Endodermal cell (in vitro differentiated cells): ENCODE measurements at regions not wholly inside any gene's neighbourhood (a gene's known extent, or its start where the extent isn't known, plus 50 kb on each side); places are given as distances from the start of the nearest gene placed in this dataset.

ENCODE experiments used
- DNase-seq: peaks from one replicate; pipeline ENCODE4 v3.0.0-alpha.2; 2017
- H3K27ac ChIP-seq: 2 replicates; pipeline ENCODE4 v1.5.1; 2013; ENCODE audit warnings: mild to moderate bottlenecking, low read depth, low read length, moderate library complexity
- H3K27me3 ChIP-seq: 2 replicates; pipeline ENCODE4 v1.6.1; 2013; ENCODE audit warnings: mild to moderate bottlenecking, low read length, moderate library complexity; ENCODE audit not compliant: insufficient read depth, control insufficient read depth, poor library complexity, severe bottlenecking
- H3K36me3 ChIP-seq: 2 replicates; pipeline ENCODE4 v1.7.0; 2013; ENCODE audit warnings: mild to moderate bottlenecking, low read length, moderate library complexity; ENCODE audit not compliant: control insufficient read depth, insufficient read depth
- H3K4me1 ChIP-seq: one replicate; pipeline ENCODE4 v1.7.0; 2013; ENCODE audit warnings: low read length; ENCODE audit not compliant: control insufficient read depth, insufficient read depth
- H3K4me3 ChIP-seq: 2 replicates; pipeline ENCODE4 v1.5.1; 2013; ENCODE audit warnings: mild to moderate bottlenecking, low read length, moderate library complexity
- H3K9ac ChIP-seq: 2 replicates; pipeline ENCODE4 v1.6.1; 2013; ENCODE audit warnings: mild to moderate bottlenecking, low read length, moderate library complexity; ENCODE audit not compliant: poor library complexity, severe bottlenecking; ENCODE audit errors: extremely low read depth
- H3K9me3 ChIP-seq: 2 replicates; pipeline ENCODE4 v1.6.1; 2013; ENCODE audit warnings: mild to moderate bottlenecking, low read length, moderate library complexity; ENCODE audit not compliant: control insufficient read depth
- H3K27ac Mint-ChIP-seq: 2 replicates; pipeline ENCODE4 v1.8.0; 2020; ENCODE audit warnings: mixed read lengths
- H3K27me3 Mint-ChIP-seq: 2 replicates; pipeline ENCODE4 v1.8.0; 2021; ENCODE audit warnings: mild to moderate bottlenecking, mixed read lengths; ENCODE audit not compliant: insufficient read depth
- H3K36me3 Mint-ChIP-seq: 2 replicates; pipeline ENCODE4 v1.8.0; 2020; ENCODE audit warnings: low read depth, mixed read lengths
- H3K4me1 Mint-ChIP-seq: 2 replicates; pipeline ENCODE4 v1.8.0; 2020; ENCODE audit warnings: mixed read lengths
- H3K4me3 Mint-ChIP-seq: 2 replicates; pipeline ENCODE4 v1.8.0; 2020; ENCODE audit warnings: mild to moderate bottlenecking, moderate library complexity, mixed read lengths
- H3K9me3 Mint-ChIP-seq: 2 replicates; pipeline ENCODE4 v1.8.0; 2020; ENCODE audit warnings: mild to moderate bottlenecking, mixed read lengths
- WGBS, 2 experiments: methylation state at CpG; one replicate each; pipeline versions ENCODE4 v1.1.5 to v1.1.7; 2013; ENCODE audit warnings: missing lambda C conversion rate in 2 of 2, mixed read lengths in 1 of 2; ENCODE audit not compliant: insufficient coverage in 1 of 2, insufficient read length in 1 of 2; 5-methylcytosine and 5-hydroxymethylcytosine counted together
- TF ChIP-seq, protein P1 (sequence below): fragments of 200-600 bp; sonication (generic); conservative IDR thresholded peaks from 2 replicates; pipeline ENCODE4 v1.5.0; 2021; ENCODE audit warnings: antibody characterized with exemption, mild to moderate bottlenecking

DNA sequence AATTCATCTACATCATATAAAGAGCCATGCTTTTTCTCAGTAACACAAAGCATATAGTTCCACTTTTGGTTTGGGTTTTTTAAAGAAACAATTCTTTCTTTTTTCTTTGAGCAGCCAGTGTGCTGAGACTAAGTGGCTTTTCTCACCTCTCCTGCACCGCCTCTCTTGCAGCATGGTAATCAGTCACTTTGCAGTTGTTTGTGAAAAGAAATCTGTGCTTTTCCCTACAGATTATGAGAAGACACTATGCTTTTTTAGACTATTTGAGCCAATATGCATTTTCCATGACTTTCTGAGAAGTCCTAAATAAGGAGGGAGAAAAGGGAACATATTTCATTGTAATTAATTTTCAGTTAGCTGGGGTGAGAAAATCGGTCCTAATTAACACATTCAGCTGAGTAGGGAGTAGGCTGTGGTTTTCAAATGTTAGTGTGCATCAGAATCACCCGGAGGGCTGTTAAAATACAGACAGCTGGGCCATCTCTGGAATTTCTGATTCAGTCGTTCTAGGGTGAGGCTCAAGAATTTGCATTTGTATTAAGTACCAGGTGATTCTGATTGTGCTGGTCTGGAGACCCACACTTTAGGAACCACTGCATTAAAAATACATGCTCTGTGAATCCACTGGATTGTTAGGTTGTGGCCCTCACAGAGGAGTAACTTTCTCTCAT, 155.2 kb downstream of the TINAG start:
- no peak for DNase-seq
- TF ChIP-seq, protein P1, sequence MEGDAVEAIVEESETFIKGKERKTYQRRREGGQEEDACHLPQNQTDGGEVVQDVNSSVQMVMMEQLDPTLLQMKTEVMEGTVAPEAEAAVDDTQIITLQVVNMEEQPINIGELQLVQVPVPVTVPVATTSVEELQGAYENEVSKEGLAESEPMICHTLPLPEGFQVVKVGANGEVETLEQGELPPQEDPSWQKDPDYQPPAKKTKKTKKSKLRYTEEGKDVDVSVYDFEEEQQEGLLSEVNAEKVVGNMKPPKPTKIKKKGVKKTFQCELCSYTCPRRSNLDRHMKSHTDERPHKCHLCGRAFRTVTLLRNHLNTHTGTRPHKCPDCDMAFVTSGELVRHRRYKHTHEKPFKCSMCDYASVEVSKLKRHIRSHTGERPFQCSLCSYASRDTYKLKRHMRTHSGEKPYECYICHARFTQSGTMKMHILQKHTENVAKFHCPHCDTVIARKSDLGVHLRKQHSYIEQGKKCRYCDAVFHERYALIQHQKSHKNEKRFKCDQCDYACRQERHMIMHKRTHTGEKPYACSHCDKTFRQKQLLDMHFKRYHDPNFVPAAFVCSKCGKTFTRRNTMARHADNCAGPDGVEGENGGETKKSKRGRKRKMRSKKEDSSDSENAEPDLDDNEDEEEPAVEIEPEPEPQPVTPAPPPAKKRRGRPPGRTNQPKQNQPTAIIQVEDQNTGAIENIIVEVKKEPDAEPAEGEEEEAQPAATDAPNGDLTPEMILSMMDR, result no peak
- Mint-ChIP-seq H3K9me3 (no peaks in the 10 kb centered on the region), H3K4me1 (peaks cover 7% of the 10 kb centered on the region), H3K27ac (no peak overlapping the region), H3K4me3 (no peak overlapping the region), H3K27me3 (no peaks in the 10 kb centered on the region), H3K36me3 (no peaks in the 10 kb centered on the region)
- WGBS, 2 experiments, result 72 to 73% methylated on average over 3 to 4 of the region's 4 CpGs
- H3K4me1 ChIP-seq, result no peaks in the 10 kb centered on the region
- no peak overlapping the region for H3K27ac ChIP-seq
- H3K9ac ChIP-seq, result no peak overlapping the region
- H3K27me3 ChIP-seq, result no peaks in the 10 kb centered on the region
- H3K36me3 ChIP-seq, result no peaks in the 10 kb centered on the region
- no peaks in the 10 kb centered on the region for H3K9me3 ChIP-seq
- no peak overlapping the region for H3K4me3 ChIP-seq

DNA sequence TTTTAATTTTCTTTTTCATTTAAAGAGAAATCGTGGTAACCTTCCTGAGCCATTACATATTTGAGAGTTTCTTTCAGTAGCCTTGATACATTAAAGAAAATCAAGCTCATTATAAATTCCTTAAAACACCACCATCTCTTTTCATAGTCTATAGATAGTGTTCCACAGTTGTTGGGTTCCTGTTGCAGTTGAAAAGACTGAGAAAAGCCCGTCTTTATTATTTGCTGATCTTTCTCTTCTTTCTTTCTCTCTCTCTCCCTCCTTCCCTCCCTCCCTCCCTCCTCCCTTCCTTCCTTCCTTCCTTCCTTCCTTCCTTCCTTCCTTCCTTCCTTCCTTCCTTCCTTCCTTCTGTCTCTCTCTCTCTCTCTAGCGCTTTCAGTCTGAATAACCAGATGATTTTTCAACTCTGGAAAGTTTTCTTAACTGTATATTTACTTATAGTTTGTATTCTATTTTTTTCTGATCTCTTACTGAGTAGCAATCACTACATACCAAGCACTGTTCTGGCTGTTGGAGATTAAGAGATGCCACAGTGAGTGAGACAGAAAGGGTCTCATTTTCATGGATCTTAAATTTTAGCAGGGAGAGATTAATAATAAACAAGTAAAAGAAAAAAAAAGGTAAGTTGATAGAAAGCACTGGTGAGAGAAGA, 157.5 kb downstream of the TINAG start:
- Histone ChIP-seq H3K4me1 (no peaks in the 10 kb centered on the region), H3K36me3 (no peaks in the 10 kb centered on the region), H3K9me3 (no peaks in the 10 kb centered on the region), H3K9ac (no peak overlapping the region), H3K27ac (no peak overlapping the region), H3K4me3 (no peak overlapping the region), H3K27me3 (no peaks in the 10 kb centered on the region)
- H3K27me3 Mint-ChIP-seq, result no peaks in the 10 kb centered on the region
- H3K4me3 Mint-ChIP-seq, result no peak overlapping the region
- no peak overlapping the region for H3K27ac Mint-ChIP-seq
- H3K36me3 Mint-ChIP-seq, result no peaks in the 10 kb centered on the region
- peaks cover 7% of the 10 kb centered on the region for H3K4me1 Mint-ChIP-seq
- TF ChIP-seq, protein P1, result no peak
- WGBS, 2 experiments, result 83% methylated on average over 2 of the region's 3 CpGs; no CpG with 5 or more reads in 1 of the 2 experiments
- no peaks in the 10 kb centered on the region for H3K9me3 Mint-ChIP-seq
- no peak for DNase-seq

DNA sequence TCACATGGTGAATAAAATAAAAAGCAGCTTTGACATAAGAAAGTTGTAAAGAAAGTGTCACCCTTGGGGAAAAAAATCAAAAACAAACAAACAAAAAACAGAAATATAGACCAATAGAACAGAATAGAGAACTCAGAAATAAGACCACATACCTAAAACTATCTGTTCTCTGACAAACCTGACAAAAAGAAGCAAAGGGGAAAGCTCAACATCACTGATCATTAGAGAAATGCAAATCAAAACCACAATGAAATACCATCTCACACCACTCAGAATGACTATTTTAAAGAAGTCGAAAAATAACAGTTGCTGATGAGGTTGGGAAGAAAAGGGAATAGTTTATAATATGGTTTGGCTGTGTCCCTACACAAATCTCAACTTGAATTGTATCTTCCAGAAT, 159.1 kb downstream of the TINAG start:
- H3K36me3 Mint-ChIP-seq, result no peaks in the 10 kb centered on the region
- no peak overlapping the region for H3K4me3 ChIP-seq
- no peak overlapping the region for H3K27ac ChIP-seq
- no peak for DNase-seq
- H3K27me3 Mint-ChIP-seq, result no peaks in the 10 kb centered on the region
- H3K4me1 ChIP-seq, result no peaks in the 10 kb centered on the region
- H3K9me3 ChIP-seq, result no peaks in the 10 kb centered on the region
- 86% methylated on average over 1 of the region's 1 CpG; no CpG with 5 or more reads in 1 of the 2 experiments for WGBS, 2 experiments
- no peak overlapping the region for H3K4me3 Mint-ChIP-seq
- H3K36me3 ChIP-seq, result no peaks in the 10 kb centered on the region
- TF ChIP-seq, protein P1, result no peak
- peaks cover 7% of the 10 kb centered on the region for H3K4me1 Mint-ChIP-seq
- H3K9ac ChIP-seq, result no peak overlapping the region
- no peaks in the 10 kb centered on the region for H3K9me3 Mint-ChIP-seq
- H3K27ac Mint-ChIP-seq, result no peak overlapping the region
- no peaks in the 10 kb centered on the region for H3K27me3 ChIP-seq
